Body of pancreas (tissue), 4 donors: ENCODE measurements at regions not wholly inside any gene's neighbourhood (a gene's known extent, or its start where the extent isn't known, plus 50 kb on each side); places are given as distances from the start of the nearest gene placed in this dataset.

Experiments
- CTCF ChIP-seq, 7 experiments: fragments of 450-650 bp in 4 of 7; fragments of 200-600 bp in 3 of 7; sonication (generic) in 3 of 7; IDR thresholded peaks; one replicate each; pipeline ENCODE4 v1.5.1; 2016 to 2019; ENCODE audit warnings: antibody characterized with exemption in 7 of 7
- POLR2A ChIP-seq, 3 donors: fragments of 450-650 bp; IDR thresholded peaks; one replicate each; pipeline ENCODE4 v1.6.1; 2016; ENCODE audit warnings: antibody characterized with exemption in 3 of 3, mild to moderate bottlenecking in 2 of 3

- TF ChIP-seq CTCF (IDR thresholded peaks at IDR 0.05) (no peak), POLR2A (IDR thresholded peaks at IDR 0.05) (no peak)
Measured at GRCh38 chr1:195550071-195550862, 1058.0 kb downstream of the KCNT2 start.
